RWPE1 (cell line): ENCODE measurements at regions not wholly inside any gene's neighbourhood (a gene's known extent, or its start where the extent isn't known, plus 50 kb on each side); places are given as distances from the start of the nearest gene placed in this dataset.

Source experiments
- CTCF ChIA-PET: fragments of 350-600 bp; sonication (Branson Sonifier 250); formaldehyde crosslinking; extraction: SDS; loops from one replicate; lab custom pipeline; 2021; lab: Yijun Ruan, JAX
- POLR2A ChIA-PET: fragments of 400-600 bp; formaldehyde crosslinking; extraction: SDS; loops from one replicate; lab custom pipeline; 2020; ENCODE audit warnings: antibody characterized with exemption; ENCODE audit not compliant: low non-redundant PET; lab: Yijun Ruan, JAX
- DNase-seq: peaks from one replicate; pipeline ENCODE4 v3.0.0; 2012; ENCODE audit warnings: low spot score
- H3K27ac ChIP-seq: fragments of 450-650 bp; 2 replicates; pipeline ENCODE4 v1.5.1; 2017
- TF ChIP-seq, protein P1 (sequence below): fragments of 450-650 bp; conservative IDR thresholded peaks from 2 replicates; pipeline ENCODE4 v1.5.1; 2017; ENCODE audit warnings: low read depth, mild to moderate bottlenecking

DNA sequence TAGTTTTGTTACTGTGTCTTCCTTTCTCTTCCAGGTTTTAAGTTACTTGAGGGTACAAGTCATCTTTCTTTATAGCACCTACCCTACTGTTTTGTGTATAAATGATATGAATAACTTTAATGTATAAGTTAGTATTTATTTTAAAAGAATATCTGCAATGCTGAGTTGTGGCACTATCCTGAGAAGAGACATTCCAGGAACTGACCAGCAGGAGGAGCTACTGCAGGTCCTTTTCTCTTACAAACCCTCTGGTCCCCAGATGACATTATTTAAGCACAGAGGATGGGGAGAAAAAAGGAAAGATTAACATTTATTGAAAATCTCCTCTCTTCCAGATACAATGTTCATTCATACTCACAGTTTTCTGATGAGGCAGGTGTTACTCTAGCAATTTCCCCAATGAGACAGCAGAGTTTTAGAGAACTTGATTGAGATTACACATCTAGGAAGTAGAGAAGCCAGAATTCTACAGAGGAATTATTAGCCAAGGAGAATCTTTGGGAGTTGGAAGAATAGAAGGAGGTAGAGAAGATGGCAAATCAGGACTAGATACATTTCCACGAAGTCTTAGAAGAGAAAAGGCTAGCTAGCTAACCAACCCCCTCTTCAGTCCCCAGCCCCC, 541.2 kb upstream of the API5 start:
- no peak overlapping the region for H3K27ac ChIP-seq
- POLR2A ChIA-PET, result no interaction called here
- CTCF ChIA-PET, result interaction anchor here (0.7 kb wide), 1 partner anchor 1093 kb away, joined by 3 read pairs; no protein-coding TSS in a partner anchor
- TF ChIP-seq, protein P1, sequence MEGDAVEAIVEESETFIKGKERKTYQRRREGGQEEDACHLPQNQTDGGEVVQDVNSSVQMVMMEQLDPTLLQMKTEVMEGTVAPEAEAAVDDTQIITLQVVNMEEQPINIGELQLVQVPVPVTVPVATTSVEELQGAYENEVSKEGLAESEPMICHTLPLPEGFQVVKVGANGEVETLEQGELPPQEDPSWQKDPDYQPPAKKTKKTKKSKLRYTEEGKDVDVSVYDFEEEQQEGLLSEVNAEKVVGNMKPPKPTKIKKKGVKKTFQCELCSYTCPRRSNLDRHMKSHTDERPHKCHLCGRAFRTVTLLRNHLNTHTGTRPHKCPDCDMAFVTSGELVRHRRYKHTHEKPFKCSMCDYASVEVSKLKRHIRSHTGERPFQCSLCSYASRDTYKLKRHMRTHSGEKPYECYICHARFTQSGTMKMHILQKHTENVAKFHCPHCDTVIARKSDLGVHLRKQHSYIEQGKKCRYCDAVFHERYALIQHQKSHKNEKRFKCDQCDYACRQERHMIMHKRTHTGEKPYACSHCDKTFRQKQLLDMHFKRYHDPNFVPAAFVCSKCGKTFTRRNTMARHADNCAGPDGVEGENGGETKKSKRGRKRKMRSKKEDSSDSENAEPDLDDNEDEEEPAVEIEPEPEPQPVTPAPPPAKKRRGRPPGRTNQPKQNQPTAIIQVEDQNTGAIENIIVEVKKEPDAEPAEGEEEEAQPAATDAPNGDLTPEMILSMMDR, result no peak
- DNase-seq, result no peak

DNA sequence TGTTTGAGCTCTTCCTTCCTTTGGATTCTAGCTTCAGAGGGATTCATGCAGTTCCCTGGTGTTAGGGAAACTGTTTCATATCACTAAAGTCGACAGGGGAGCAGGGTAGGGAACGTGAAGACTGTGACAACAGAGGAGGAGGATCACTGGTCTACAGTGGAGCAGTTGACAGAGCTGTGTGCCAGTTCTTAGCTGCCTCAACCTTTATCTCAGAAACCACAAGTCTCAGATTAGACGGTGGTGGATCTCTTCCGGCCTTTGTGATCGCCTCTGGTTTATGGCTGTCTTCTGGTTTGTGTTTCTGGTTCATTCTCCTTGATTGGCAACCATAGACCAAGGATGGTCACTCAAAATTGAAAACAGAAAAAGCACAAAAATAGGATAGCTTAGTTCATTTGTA, 538.9 kb upstream of the API5 start:
- ChIA-PET POLR2A (no interaction called here), CTCF (no interaction called here)
- DNase-seq, result no peak
- H3K27ac ChIP-seq, result no peak overlapping the region
- TF ChIP-seq, protein P1, result no peak

DNA sequence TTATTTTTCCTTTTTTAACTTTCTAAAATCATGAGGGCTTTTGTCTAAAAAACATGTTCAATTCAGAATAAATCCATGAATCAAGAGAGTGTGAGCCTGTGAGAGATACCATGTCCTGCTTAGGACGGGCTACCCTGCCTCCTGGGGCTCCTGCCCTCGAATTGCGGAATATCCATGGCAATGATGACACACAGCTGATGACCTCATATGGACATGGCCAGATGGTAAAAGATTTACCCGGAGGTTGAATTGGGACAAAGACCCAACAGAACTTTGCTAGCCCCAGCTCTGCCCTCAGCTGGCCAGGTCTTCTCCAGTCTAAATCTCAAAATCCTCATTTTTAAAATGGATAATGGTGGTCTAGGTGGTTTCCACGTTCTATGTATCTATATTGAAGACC, 538.1 kb upstream of the API5 start:
- TF ChIP-seq, protein P1, result no peak
- H3K27ac ChIP-seq, result no peak overlapping the region
- CTCF ChIA-PET, result no interaction called here
- no peak for DNase-seq
- POLR2A ChIA-PET, result no interaction called here

DNA sequence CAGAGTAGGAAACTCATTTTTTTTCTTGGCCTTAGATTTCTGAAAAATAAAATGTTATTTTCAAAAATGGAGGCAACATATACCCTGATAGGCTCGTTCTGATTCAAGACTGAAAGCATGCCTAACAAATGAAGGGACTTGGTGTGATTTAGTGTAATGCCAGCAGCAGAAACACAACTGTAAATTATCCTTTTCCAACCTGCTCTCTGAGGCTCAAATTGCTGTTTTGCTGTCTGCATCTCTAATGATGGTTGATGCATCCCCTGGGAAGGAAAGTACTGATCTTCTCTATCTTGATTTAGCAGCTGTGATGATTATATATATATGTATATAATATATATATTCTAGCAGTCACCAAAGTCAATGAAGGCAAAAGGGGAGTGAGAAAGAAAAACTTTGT, 537.2 kb upstream of the API5 start:
- CTCF ChIA-PET, result no interaction called here
- DNase-seq, result no peak

DNA sequence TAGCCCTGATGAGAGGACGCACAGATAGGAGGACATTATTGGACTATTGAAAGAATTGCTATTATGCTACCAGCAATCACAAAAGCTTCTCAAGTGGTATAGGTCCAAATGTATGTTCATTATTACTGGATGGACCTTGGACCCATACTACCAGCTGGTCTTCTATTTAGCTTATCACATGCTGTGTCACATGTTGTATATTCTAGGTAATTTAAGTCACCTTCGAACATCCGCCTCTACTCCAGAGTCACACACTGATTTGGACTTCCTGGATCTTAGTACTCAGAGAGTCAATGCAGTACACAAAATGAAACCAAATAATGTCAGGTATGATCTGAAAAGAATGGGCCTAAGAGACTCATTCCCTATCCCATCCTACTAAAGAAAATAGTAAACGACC, 534.0 kb upstream of the API5 start:
- ChIA-PET POLR2A (no interaction called here), CTCF (no interaction called here)
- no peak overlapping the region for H3K27ac ChIP-seq
- no peak for DNase-seq
- TF ChIP-seq, protein P1, result no peak

More for the DNA sequence above, 537.2 kb upstream of the API5 start:
- no peak overlapping the region for H3K27ac ChIP-seq
- POLR2A ChIA-PET, result no interaction called here
- TF ChIP-seq, protein P1, result no peak

DNA sequence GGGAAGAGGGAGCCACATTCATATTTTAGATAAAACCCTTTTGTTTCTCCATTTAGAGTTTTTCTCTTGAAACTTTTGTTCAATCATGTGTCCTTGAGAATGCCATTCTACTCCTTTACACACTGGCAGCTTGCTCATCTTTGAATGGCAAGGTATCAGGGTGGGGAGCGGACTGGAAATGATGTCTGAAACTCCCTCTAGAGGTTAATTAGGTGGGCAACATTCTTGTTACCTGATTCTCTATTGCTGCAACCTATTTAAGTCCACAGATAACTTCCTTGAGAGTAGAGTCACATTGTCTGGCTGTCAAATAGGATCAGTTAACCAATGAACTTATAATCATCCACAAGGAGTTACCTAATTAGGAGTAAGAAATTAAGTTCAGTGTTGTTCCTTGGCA, 533.6 kb upstream of the API5 start:
- no peak for DNase-seq
- H3K27ac ChIP-seq, result no peak overlapping the region
- ChIA-PET POLR2A (no interaction called here), CTCF (no interaction called here)
- TF ChIP-seq, protein P1, result no peak
